Left lung (tissue), 4 donors: ENCODE measurements at regions not wholly inside any gene's neighbourhood (a gene's known extent, or its start where the extent isn't known, plus 50 kb on each side); places are given as distances from the start of the nearest gene placed in this dataset.
A peak's percentile ranks its signal among the peaks of the same experiment; 100 is the strongest.

Experiments used
- ATAC-seq: fragments of 200-7000 bp; cut with Tn5 transposase; one replicate; pipeline ENCODE4 v1.9.1; 2020; ENCODE audit warnings: moderate library complexity
- DNase-seq, 4 donors: peaks; one replicate each; pipeline ENCODE4 v3.0.0-alpha.2; 2013 to 2020
- H3K27ac ChIP-seq, 2 donors: fragments of 200-600 bp; sonication (generic) in 1 of 2; one replicate each; pipeline versions ENCODE4 v1.5.0 to v1.8.0; 2020 to 2021
- H3K27me3 ChIP-seq, 2 donors: fragments of 200-600 bp; sonication (generic) in 1 of 2; one replicate each; pipeline versions ENCODE4 v1.5.0 to v1.8.0; 2020 to 2021
- H3K36me3 ChIP-seq, 2 donors: fragments of 200-600 bp; sonication (generic) in 1 of 2; one replicate each; pipeline versions ENCODE4 v1.5.0 to v1.8.0; 2020 to 2021
- H3K4me1 ChIP-seq, 2 donors: fragments of 200-600 bp; one replicate each; pipeline ENCODE4 v1.8.0; 2021
- H3K4me3 ChIP-seq, 2 donors: fragments of 200-600 bp; sonication (generic) in 1 of 2; one replicate each; pipeline versions ENCODE4 v1.5.0 to v1.8.0; 2020 to 2021; ENCODE audit warnings: mild to moderate bottlenecking in 1 of 2
- H3K9me3 ChIP-seq, 2 donors: fragments of 200-600 bp; sonication (generic) in 1 of 2; one replicate each; pipeline versions ENCODE4 v1.5.0 to v1.8.0; 2020 to 2021
- intact Hi-C, 2 donors: fragments of 100-400 bp; cut with DNase I; formaldehyde crosslinking; loops; one replicate each; pipeline versions ENCODE4 v1.11.2 to v1.14.2; 2022
- TF ChIP-seq, protein P1 (sequence below), 2 donors: fragments of 200-600 bp; sonication (generic) in 1 of 2; IDR thresholded peaks; one replicate each; pipeline versions ENCODE4 v1.5.0 to v1.8.0; 2021; ENCODE audit warnings: antibody characterized with exemption in 2 of 2
- donor health status: DM: no; HTN: yes; CAD: no.
- donor health status: DM: no; HTN: no; CAD: no.

DNA sequence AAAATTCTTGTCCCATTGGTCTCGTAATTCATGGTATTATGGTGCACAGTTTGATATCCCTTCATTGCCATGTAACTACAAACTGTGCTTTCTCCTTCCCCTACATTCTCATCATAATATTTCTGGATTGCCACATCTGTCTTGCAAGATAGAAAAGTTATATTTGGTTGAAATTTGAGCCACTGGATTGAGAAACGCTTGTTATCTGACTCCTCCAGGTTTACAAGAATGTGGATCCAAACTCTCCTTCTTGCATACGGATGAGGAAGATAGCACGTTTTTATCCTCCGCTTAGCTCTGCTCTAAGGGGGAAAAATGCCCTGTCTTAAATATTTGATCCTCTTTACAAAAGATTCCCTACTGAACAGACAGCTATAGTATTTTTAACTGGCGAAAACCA, 438.2 kb downstream of the TSN start:
- DNase-seq (no peak), ATAC-seq (no peak)
- Histone ChIP-seq H3K9me3 (no peaks in the 10 kb centered on the region), H3K27ac (no peak overlapping the region), H3K27me3 (no peaks in the 10 kb centered on the region), H3K4me1 (no peaks in the 10 kb centered on the region), H3K36me3 (no peaks in the 10 kb centered on the region), H3K4me3 (no peak overlapping the region)
- intact Hi-C loops = no loop called here
- TF ChIP-seq, protein P1, sequence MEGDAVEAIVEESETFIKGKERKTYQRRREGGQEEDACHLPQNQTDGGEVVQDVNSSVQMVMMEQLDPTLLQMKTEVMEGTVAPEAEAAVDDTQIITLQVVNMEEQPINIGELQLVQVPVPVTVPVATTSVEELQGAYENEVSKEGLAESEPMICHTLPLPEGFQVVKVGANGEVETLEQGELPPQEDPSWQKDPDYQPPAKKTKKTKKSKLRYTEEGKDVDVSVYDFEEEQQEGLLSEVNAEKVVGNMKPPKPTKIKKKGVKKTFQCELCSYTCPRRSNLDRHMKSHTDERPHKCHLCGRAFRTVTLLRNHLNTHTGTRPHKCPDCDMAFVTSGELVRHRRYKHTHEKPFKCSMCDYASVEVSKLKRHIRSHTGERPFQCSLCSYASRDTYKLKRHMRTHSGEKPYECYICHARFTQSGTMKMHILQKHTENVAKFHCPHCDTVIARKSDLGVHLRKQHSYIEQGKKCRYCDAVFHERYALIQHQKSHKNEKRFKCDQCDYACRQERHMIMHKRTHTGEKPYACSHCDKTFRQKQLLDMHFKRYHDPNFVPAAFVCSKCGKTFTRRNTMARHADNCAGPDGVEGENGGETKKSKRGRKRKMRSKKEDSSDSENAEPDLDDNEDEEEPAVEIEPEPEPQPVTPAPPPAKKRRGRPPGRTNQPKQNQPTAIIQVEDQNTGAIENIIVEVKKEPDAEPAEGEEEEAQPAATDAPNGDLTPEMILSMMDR (IDR thresholded peaks at IDR 0.05) = no peak

DNA sequence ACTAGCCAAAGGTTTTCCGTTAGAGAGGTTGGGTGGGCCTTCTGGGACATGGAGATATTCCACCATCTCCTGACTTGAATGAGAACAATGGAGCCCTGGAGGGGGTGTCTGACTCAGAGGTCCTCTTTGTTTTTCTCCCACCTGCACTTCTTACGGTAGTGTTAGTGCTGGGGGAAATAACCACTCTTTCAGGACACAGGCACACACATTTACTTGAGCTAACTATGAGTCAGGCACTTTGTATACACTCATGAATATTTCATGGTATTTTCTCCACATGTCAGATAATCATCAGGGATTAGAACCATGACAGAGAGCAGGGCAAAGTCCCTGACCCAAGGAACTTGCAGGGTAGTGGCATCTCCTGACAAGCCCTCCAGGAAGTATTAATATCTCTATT, 439.1 kb downstream of the TSN start:
- ATAC-seq (no peak), DNase-seq (no peak)
- H3K27ac ChIP-seq = no peak overlapping the region
- H3K36me3 ChIP-seq = no peaks in the 10 kb centered on the region
- no peaks in the 10 kb centered on the region for H3K4me1 ChIP-seq
- intact Hi-C loops = no loop called here
- H3K9me3 ChIP-seq = no peaks in the 10 kb centered on the region
- no peaks in the 10 kb centered on the region for H3K27me3 ChIP-seq
- TF ChIP-seq, protein P1 (IDR thresholded peaks at IDR 0.05) = no peak
- H3K4me3 ChIP-seq = no peak overlapping the region

DNA sequence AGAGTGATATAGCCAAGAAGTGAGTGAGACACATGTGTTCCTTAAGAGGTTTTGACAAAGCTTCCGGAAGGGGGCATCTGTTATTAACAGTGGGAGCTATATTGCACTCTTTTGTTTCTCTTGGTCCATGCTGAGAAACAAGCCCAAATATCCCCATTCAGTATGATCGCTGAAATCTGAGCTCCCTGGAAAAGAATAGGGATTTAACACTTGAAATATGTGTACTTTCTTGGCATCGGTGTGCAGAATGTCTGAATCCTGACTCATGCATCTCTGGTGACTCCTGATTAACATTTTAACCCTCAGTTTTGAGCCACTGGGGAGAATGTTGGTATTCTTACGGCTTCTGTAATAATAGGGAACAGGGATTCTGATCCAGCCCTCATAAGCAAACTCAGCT, 448.1 kb downstream of the TSN start:
- Histone ChIP-seq H3K4me1 (no peaks in the 10 kb centered on the region), H3K27me3 (no peaks in the 10 kb centered on the region), H3K4me3 (no peak overlapping the region), H3K9me3 (no peaks in the 10 kb centered on the region), H3K36me3 (no peaks in the 10 kb centered on the region), H3K27ac (no peak overlapping the region)
- intact Hi-C loops = no loop called here
- DNase-seq (peak in 2 of 4 donors; percentile 49 to 68), ATAC-seq (peak; percentile 71)
- TF ChIP-seq, protein P1 (IDR thresholded peaks at IDR 0.05) = no peak

DNA sequence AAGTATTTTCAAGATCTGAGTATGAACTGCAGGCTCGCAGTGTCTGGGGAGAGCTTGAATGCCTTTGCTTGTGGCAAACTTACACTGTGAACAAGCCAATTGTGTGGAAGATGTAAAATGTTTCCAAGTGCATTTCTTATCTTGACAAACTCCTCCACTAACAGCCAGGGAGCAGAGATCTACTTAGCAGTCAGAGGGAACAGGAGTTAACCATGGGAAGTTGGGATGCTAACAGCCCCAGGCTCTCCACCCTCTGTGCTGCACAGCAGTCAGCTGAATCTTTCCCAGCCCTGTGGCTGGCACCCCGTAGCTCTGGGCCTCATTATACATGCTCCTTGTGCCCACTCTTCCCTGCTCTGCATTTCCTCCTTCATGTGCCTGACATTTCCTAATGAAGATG, 450.2 kb downstream of the TSN start:
- no peak overlapping the region for H3K27ac ChIP-seq
- H3K4me3 ChIP-seq = no peak overlapping the region
- no peaks in the 10 kb centered on the region for H3K9me3 ChIP-seq
- H3K36me3 ChIP-seq = no peaks in the 10 kb centered on the region
- no peaks in the 10 kb centered on the region for H3K27me3 ChIP-seq
- ATAC-seq = no peak
- DNase-seq = peak in 1 of 4 donors; percentile 10
- H3K4me1 ChIP-seq = no peaks in the 10 kb centered on the region
- intact Hi-C loops = no loop called here
- TF ChIP-seq, protein P1 (IDR thresholded peaks at IDR 0.05) = no peak

DNA sequence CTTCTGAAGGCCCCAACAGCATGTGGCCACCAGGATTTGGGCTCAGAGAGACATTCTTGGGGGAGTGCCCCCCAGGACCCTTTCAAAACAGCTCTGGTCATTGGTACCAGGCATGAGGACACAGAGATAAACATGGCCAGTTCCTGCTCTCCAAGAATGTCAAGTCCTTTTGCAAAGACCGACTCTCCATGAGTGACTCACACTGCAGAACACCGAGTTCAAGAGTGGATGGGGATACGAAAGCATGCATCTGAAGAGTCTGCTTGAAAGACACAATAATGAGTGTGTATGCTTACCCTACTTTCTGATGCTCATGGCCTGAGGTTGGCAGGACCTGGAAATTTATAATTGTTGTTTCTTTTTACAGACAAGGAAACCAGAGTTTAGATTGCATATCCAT, 450.6 kb downstream of the TSN start:
- Histone ChIP-seq H3K9me3 (no peaks in the 10 kb centered on the region), H3K4me3 (no peak overlapping the region), H3K4me1 (no peaks in the 10 kb centered on the region), H3K27ac (no peak overlapping the region), H3K36me3 (no peaks in the 10 kb centered on the region), H3K27me3 (no peaks in the 10 kb centered on the region)
- DNase-seq (no peak), ATAC-seq (peak; percentile 61)
- intact Hi-C loops = no loop called here
- TF ChIP-seq, protein P1 (IDR thresholded peaks at IDR 0.05) = no peak
